ENCODE measurements at regions not wholly inside any gene's neighbourhood (a gene's known extent, or its start where the extent isn't known, plus 50 kb on each side); places are given as distances from the start of the nearest gene placed in this dataset.
A peak's percentile ranks its signal among the peaks of the same experiment; 100 is the strongest.

GRCh38 chr6:9796827-9797226, 618.0 kb downstream of the TFAP2A start:
- Histone ChIP-seq H2AFZ (ENCODE audit: low read length) (no peak overlapping the region), H3K36me3 (replicated peaks in 1 of 2; ENCODE audit: control insufficient read depth in 1 of 2, insufficient read depth in 2 of 2, low read length in 2 of 2) (no peaks in the 10 kb centered on the region), H3K27ac (ENCODE audit: extremely low read length, insufficient read depth, low read length) (no peak overlapping the region), H3K9me3 (ENCODE audit: low read length) (peaks cover 42% of the 10 kb centered on the region), H3K79me2 (ENCODE audit: insufficient read depth, low read length) (no peaks in the 10 kb centered on the region), H3K4me3 (replicated peaks in 1 of 3; ENCODE audit: insufficient read depth in 1 of 3, low read depth in 2 of 3, low read length in 3 of 3) (no peak overlapping the region), H3K27me3 (ENCODE audit: control insufficient read depth in 1 of 2, insufficient read depth in 2 of 2, low read length in 2 of 2) (no peaks in the 10 kb centered on the region), H3K9ac (ENCODE audit: insufficient read depth, low read depth, low read length) (no peak overlapping the region), H3K4me1 (ENCODE audit: insufficient read depth, low read length) (no peaks in the 10 kb centered on the region), H3K4me2 (ENCODE audit: low read depth, low read length) (no peak overlapping the region), H4K20me1 (ENCODE audit: insufficient read depth, low read length) (no peaks in the 10 kb centered on the region)
- intact Hi-C loops (cut with micrococcal nuclease; ENCODE audit: unreplicated experiment) = no loop called here
- TF ChIP-seq KDM3A (CRISPR knock-in tag; IDR thresholded peaks at IDR 0.05; ENCODE audit: low read depth) (no peak), FOXO1 (CRISPR knock-in tag; IDR thresholded peaks at IDR 0.05) (no peak), HNRNPK (IDR thresholded peaks at IDR 0.05; ENCODE audit: low read depth, low read length, poor library complexity, severe bottlenecking) (peak; percentile 93), PCBP1 (IDR thresholded peaks at IDR 0.05; ENCODE audit: borderline replicate concordance, low read depth, low read length) (0 out of 2 replicates have a peak, but pooled peaks have one; percentile 61), SPEN (CRISPR knock-in tag; IDR thresholded peaks at IDR 0.05; ENCODE audit: low read depth) (no peak), PRPF4 (IDR thresholded peaks at IDR 0.05; ENCODE audit: low read depth, low read length, poor library complexity, severe bottlenecking) (no peak)
- ATAC-seq = no peak
- ChIA-PET POLR2A (no interaction called here), CTCF (ENCODE audit: low intra/inter-chr PET ratio, low total read pairs) (no interaction called here)
- 1% methylated on average over 2 of the region's 2 CpGs for WGBS (ENCODE audit: low lambda C conversion rate)
- in situ Hi-C loops (cut with HindIII; ENCODE audit: extremely low pct_ligation_motif_present, low pct_unique_long_range_greater_than_20kb) = no loop called here
- DNase-seq (ENCODE audit: low spot score) = no peak
- no TSS peak for BruUV-seq (replicated peaks)
- FAIRE-seq = no peak

- intact Hi-C loops (cut with micrococcal nuclease; ENCODE audit: unreplicated experiment) = no loop called here
- TF ChIP-seq ZNF432 (CRISPR knock-in tag; IDR thresholded peaks at IDR 0.05; ENCODE audit: borderline replicate concordance) (no peak), GLMP (CRISPR knock-in tag; IDR thresholded peaks at IDR 0.05; ENCODE audit: borderline replicate concordance) (no peak), RBAK (CRISPR knock-in tag; IDR thresholded peaks at IDR 0.05) (no peak), ZNF362 (CRISPR knock-in tag; IDR thresholded peaks at IDR 0.05; ENCODE audit: borderline replicate concordance) (no peak), CREB3 (CRISPR knock-in tag; IDR thresholded peaks at IDR 0.05) (no peak), TEAD2 (CRISPR knock-in tag; IDR thresholded peaks at IDR 0.05) (no peak), ZNF234 (CRISPR knock-in tag; conservative IDR thresholded peaks at IDR 0.05) (no peak), TRAFD1 (CRISPR knock-in tag; IDR thresholded peaks at IDR 0.05; ENCODE audit: borderline replicate concordance) (no peak), SALL2 (CRISPR knock-in tag; IDR thresholded peaks at IDR 0.05) (no peak)
Measured at GRCh38 chr6:9795880-9796279, 619.0 kb downstream of the TFAP2A start.

More at GRCh38 chr6:9795880-9796279, 619.0 kb downstream of the TFAP2A start:
- Histone ChIP-seq H4K20me1 (ENCODE audit: insufficient read depth, low read length) (no peaks in the 10 kb centered on the region), H3K4me2 (ENCODE audit: low read depth, low read length) (no peak overlapping the region), H2AFZ (ENCODE audit: low read length) (no peak overlapping the region), H3K27me3 (ENCODE audit: control insufficient read depth in 1 of 2, insufficient read depth in 2 of 2, low read length in 2 of 2) (no peaks in the 10 kb centered on the region), H3K9ac (ENCODE audit: insufficient read depth, low read depth, low read length) (no peak overlapping the region), H3K4me3 (replicated peaks in 1 of 3; ENCODE audit: insufficient read depth in 1 of 3, low read depth in 2 of 3, low read length in 3 of 3) (no peak overlapping the region), H3K27ac (ENCODE audit: extremely low read length, insufficient read depth, low read length) (no peak overlapping the region), H3K4me1 (ENCODE audit: insufficient read depth, low read length) (no peaks in the 10 kb centered on the region), H3K9me3 (ENCODE audit: low read length) (peaks cover 44% of the 10 kb centered on the region), H3K36me3 (replicated peaks in 1 of 2; ENCODE audit: control insufficient read depth in 1 of 2, insufficient read depth in 2 of 2, low read length in 2 of 2) (no peaks in the 10 kb centered on the region), H3K79me2 (ENCODE audit: insufficient read depth, low read length) (no peaks in the 10 kb centered on the region)
- no peak for FAIRE-seq
- BruUV-seq (replicated peaks) = no TSS peak
- 2% methylated on average over 5 of the region's 5 CpGs for WGBS (ENCODE audit: low lambda C conversion rate)
- DNase-seq (ENCODE audit: low spot score) = no peak
- in situ Hi-C loops (cut with HindIII; ENCODE audit: extremely low pct_ligation_motif_present, low pct_unique_long_range_greater_than_20kb) = no loop called here
- ChIA-PET POLR2A (no interaction called here), CTCF (ENCODE audit: low intra/inter-chr PET ratio, low total read pairs) (no interaction called here)
- ATAC-seq = no peak

All from HepG2 (cell line).